OCI-LY1 (cell line): ENCODE measurements at regions not wholly inside any gene's neighbourhood (a gene's known extent, or its start where the extent isn't known, plus 50 kb on each side); places are given as distances from the start of the nearest gene placed in this dataset.
"Not testable (repeated sequence)": the region's sequence is repeated elsewhere in the genome, so short reads cannot be mapped to it uniquely, and the experiment has no call there.

Experiments used
- H2AFZ ChIP-seq: fragments of 200-600 bp; sonication (generic), shearing (Covaris generic); 2 replicates; pipeline ENCODE4 v1.6.0; 2014; ENCODE audit warnings: antibody characterized with exemption, mild to moderate bottlenecking, low read length
- H3F3A ChIP-seq: fragments of 200-600 bp; sonication (generic), shearing (Covaris generic); 2 replicates; pipeline ENCODE4 v1.6.0; 2014; ENCODE audit warnings: mild to moderate bottlenecking, antibody characterized with exemption, low read length, moderate library complexity; ENCODE audit not compliant: insufficient read depth
- H3K27ac ChIP-seq: fragments of 200-600 bp; sonication (generic); 2 replicates; pipeline ENCODE4 v1.5.1; 2014; ENCODE audit warnings: low read length, mixed run types, mild to moderate bottlenecking, low read depth; ENCODE audit not compliant: poor library complexity, severe bottlenecking
- H3K27me3 ChIP-seq: fragments of 200-600 bp; sonication (generic); 2 replicates; pipeline ENCODE4 v1.6.0; 2014; ENCODE audit warnings: antibody characterized with exemption, mild to moderate bottlenecking, low read length, moderate library complexity; ENCODE audit not compliant: insufficient read depth
- H3K36me3 ChIP-seq: fragments of 200-600 bp; sonication (generic); 2 replicates; pipeline ENCODE4 v1.6.1; 2014; ENCODE audit warnings: mild to moderate bottlenecking, antibody characterized with exemption, low read length, moderate library complexity, mixed read lengths; ENCODE audit not compliant: insufficient read depth
- H3K4me1 ChIP-seq: fragments of 200-600 bp; sonication (generic); 2 replicates; pipeline ENCODE4 v1.5.1; 2014; ENCODE audit warnings: mild to moderate bottlenecking, low read length, moderate library complexity; ENCODE audit not compliant: insufficient read depth, severe bottlenecking
- H3K4me2 ChIP-seq: fragments of 200-600 bp; sonication (generic), shearing (Covaris generic); 2 replicates; pipeline ENCODE4 v1.6.1; 2014; ENCODE audit warnings: low read length
- H3K4me3 ChIP-seq: fragments of 200-600 bp; sonication (generic); 2 replicates; pipeline ENCODE4 v1.5.1; 2014; ENCODE audit warnings: low read length, low read depth, mild to moderate bottlenecking, mixed read lengths; ENCODE audit not compliant: poor library complexity, severe bottlenecking
- H3K79me2 ChIP-seq: fragments of 200-600 bp; shearing (Covaris generic); 2 replicates; pipeline ENCODE4 v1.6.1; 2016; ENCODE audit warnings: mixed run types, low read length, mixed read lengths; ENCODE audit not compliant: insufficient read depth
- H3K9ac ChIP-seq: fragments of 200-600 bp; sonication (generic), shearing (Covaris generic); 2 replicates; pipeline ENCODE4 v1.6.1; 2014; ENCODE audit warnings: mild to moderate bottlenecking, low read length, mixed read lengths
- H3K9me2 ChIP-seq: fragments of 200-600 bp; sonication (generic), shearing (Covaris generic); 2 replicates; pipeline ENCODE4 v1.6.1; 2014; ENCODE audit warnings: low read depth, mild to moderate bottlenecking, low read length, mixed read lengths
- H3K9me3 ChIP-seq: fragments of 200-600 bp; shearing (Covaris generic); 2 replicates; pipeline ENCODE4 v1.6.1; 2014; ENCODE audit warnings: low read length, mixed read lengths
- H4K20me1 ChIP-seq: fragments of 200-600 bp; sonication (generic), shearing (Covaris generic); 2 replicates; pipeline ENCODE4 v1.6.0; 2016; ENCODE audit warnings: mild to moderate bottlenecking, low read length; ENCODE audit not compliant: insufficient read depth
- CTCF ChIP-seq: fragments of 200-600 bp; sonication (generic), shearing (Covaris generic); IDR thresholded peaks from 2 replicates; pipeline ENCODE4 v1.5.1; 2017; ENCODE audit warnings: mild to moderate bottlenecking, antibody characterized with exemption, low read length, moderate library complexity, mixed read lengths
- EZH2 ChIP-seq: fragments of 200-600 bp; sonication (generic), shearing (Covaris generic); IDR thresholded peaks from 2 replicates; pipeline ENCODE4 v1.8.0; 2017; ENCODE audit warnings: borderline replicate concordance, mixed run types, mild to moderate bottlenecking, antibody characterized with exemption, low read length, moderate library complexity, mixed read lengths

- H3K79me2 ChIP-seq = no peaks in the 10 kb centered on the region
- no peak overlapping the region for H3K4me2 ChIP-seq
- H3K9ac ChIP-seq = no peak overlapping the region
- no peaks in the 10 kb centered on the region for H3K9me2 ChIP-seq
- no peaks in the 10 kb centered on the region for H4K20me1 ChIP-seq
- H3F3A ChIP-seq = no peaks in the 10 kb centered on the region
- no peak overlapping the region for H3K4me3 ChIP-seq
- H3K36me3 ChIP-seq = no peaks in the 10 kb centered on the region
- H3K27me3 ChIP-seq = no peaks in the 10 kb centered on the region
- 0 out of 2 replicates have a peak overlapping the region, but pooled peaks have one; percentile 70 for H2AFZ ChIP-seq
- H3K27ac ChIP-seq = no peak overlapping the region
- H3K9me3 ChIP-seq = no peaks in the 10 kb centered on the region
- H3K4me1 ChIP-seq = no peaks in the 10 kb centered on the region
- no peak for TF ChIP-seq EZH2
- TF ChIP-seq CTCF = no peak
Observed at GRCh38 chr13:65112531-65112941, 2117.6 kb downstream of the PCDH9 start.

DNA sequence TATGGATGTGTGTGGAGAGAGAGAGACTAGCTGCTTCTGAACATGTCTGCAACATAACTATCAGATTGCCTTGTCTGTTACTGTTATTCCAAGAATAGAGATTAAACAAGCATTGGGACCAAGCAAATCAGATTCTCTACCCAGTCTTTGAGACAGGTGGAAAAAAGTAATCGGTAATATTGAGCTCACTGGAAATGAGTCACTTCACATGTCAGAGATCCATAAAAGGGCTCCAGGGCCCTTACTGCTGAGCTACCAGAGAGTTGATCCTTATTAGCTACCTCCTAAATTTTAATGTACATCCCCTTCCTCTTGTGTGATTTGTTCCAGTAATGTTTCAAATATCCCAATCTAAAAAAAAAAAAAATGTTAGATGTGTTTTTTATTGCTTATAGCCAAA is 2118.0 kb downstream of the PCDH9 start:
- no peaks in the 10 kb centered on the region for H3K4me1 ChIP-seq
- H3K27ac ChIP-seq = no peak overlapping the region
- no peak overlapping the region for H3K9ac ChIP-seq
- H2AFZ ChIP-seq = peak overlapping the region; percentile 70; the same call in 1 of the 2 replicates
- H3F3A ChIP-seq = no peaks in the 10 kb centered on the region
- no peaks in the 10 kb centered on the region for H3K9me3 ChIP-seq
- H3K27me3 ChIP-seq = no peaks in the 10 kb centered on the region
- no peak overlapping the region for H3K4me2 ChIP-seq
- H3K9me2 ChIP-seq = no peaks in the 10 kb centered on the region
- H4K20me1 ChIP-seq = no peaks in the 10 kb centered on the region
- no peak overlapping the region for H3K4me3 ChIP-seq
- H3K79me2 ChIP-seq = no peaks in the 10 kb centered on the region
- no peak for TF ChIP-seq EZH2
- no peak for TF ChIP-seq CTCF
- no peaks in the 10 kb centered on the region for H3K36me3 ChIP-seq

DNA sequence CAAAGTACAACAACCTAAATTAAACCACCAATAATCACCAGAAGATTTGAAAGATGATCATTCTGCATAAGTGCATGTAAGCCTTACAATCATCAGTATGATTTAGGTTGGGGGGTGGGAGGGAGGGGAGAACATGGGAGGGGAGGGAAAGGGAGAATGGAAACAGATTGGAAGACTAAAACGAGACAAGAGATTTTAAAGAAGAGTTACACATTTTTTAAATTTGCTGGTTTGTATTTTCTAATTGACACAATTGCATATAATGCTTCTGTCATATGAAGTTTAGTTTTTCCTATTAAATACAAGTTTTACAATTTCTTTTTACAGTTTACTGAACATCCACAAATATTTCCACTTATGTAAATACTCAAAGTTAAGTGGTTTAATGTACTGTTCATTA is 2118.9 kb downstream of the PCDH9 start:
- no peaks in the 10 kb centered on the region for H3K9me2 ChIP-seq
- no peaks in the 10 kb centered on the region for H3K9me3 ChIP-seq
- H3K27me3 ChIP-seq = no peaks in the 10 kb centered on the region
- no peak overlapping the region for H3K4me2 ChIP-seq
- no peaks in the 10 kb centered on the region for H3K36me3 ChIP-seq
- no peak overlapping the region for H3K4me3 ChIP-seq
- no peak overlapping the region for H2AFZ ChIP-seq
- no peaks in the 10 kb centered on the region for H4K20me1 ChIP-seq
- no peak overlapping the region for H3K27ac ChIP-seq
- H3K9ac ChIP-seq = no peak overlapping the region
- no peaks in the 10 kb centered on the region for H3K79me2 ChIP-seq
- H3F3A ChIP-seq = no peaks in the 10 kb centered on the region
- H3K4me1 ChIP-seq = no peaks in the 10 kb centered on the region
- TF ChIP-seq EZH2 = no peak
- TF ChIP-seq CTCF = no peak

GRCh38 chr13:65104436-65104835 is 2125.7 kb downstream of the PCDH9 start:
- not testable (repeated sequence) for H3K36me3 ChIP-seq, H3K4me2 ChIP-seq

More at GRCh38 chr13:65104436-65104835, 2125.7 kb downstream of the PCDH9 start:
- not testable (repeated sequence) for H3K9me2 ChIP-seq, H3K9ac ChIP-seq, H3K27ac ChIP-seq, H3K79me2 ChIP-seq, H3K4me3 ChIP-seq, H3K9me3 ChIP-seq, H4K20me1 ChIP-seq, H3F3A ChIP-seq, H3K27me3 ChIP-seq, H2AFZ ChIP-seq
- H3K4me1 ChIP-seq = peaks cover 10% of the 10 kb centered on the region
